Mucosa of rectum (tissue), 2 donors: ENCODE measurements at regions not wholly inside any gene's neighbourhood (a gene's known extent, or its start where the extent isn't known, plus 50 kb on each side); places are given as distances from the start of the nearest gene placed in this dataset.

Source experiments
- H3K27ac ChIP-seq, 2 donors: one replicate each; pipeline ENCODE4 v1.7.0; 2013; ENCODE audit warnings: inconsistent platforms in 2 of 2, low read depth in 2 of 2, low read length in 2 of 2
- H3K27me3 ChIP-seq, 2 donors: one replicate each; pipeline ENCODE4 v1.7.0; 2013; ENCODE audit warnings: low read length in 2 of 2; ENCODE audit not compliant: control insufficient read depth in 2 of 2, insufficient read depth in 2 of 2
- H3K36me3 ChIP-seq, 2 donors: one replicate each; pipeline ENCODE4 v1.7.0; 2013; ENCODE audit warnings: low read length in 2 of 2; ENCODE audit not compliant: control insufficient read depth in 2 of 2, insufficient read depth in 2 of 2
- H3K4me1 ChIP-seq, 2 donors: one replicate each; pipeline ENCODE4 v1.7.0; 2013; ENCODE audit warnings: low read length in 2 of 2, mild to moderate bottlenecking in 1 of 2; ENCODE audit not compliant: control insufficient read depth in 2 of 2, insufficient read depth in 2 of 2
- H3K4me3 ChIP-seq, 2 donors: one replicate each; pipeline ENCODE4 v1.7.0; 2013; ENCODE audit warnings: low read length in 2 of 2
- H3K9ac ChIP-seq, 2 donors: one replicate each; pipeline ENCODE4 v1.7.0; 2013; ENCODE audit warnings: low read length in 2 of 2, low read depth in 1 of 2, mild to moderate bottlenecking in 1 of 2
- H3K9me3 ChIP-seq, 2 donors: one replicate each; pipeline ENCODE4 v1.7.0; 2013; ENCODE audit warnings: low read length in 2 of 2; ENCODE audit not compliant: control insufficient read depth in 2 of 2
- donor health status: healthy.
- donor health status: Normal muscosa, but diverticular disease.

- Histone ChIP-seq H3K4me3 (peak overlapping the region in 1 of 2 donors; percentile 37), H3K36me3 (no peaks in the 10 kb centered on the region), H3K9ac (no peak overlapping the region), H3K9me3 (no peaks in the 10 kb centered on the region), H3K27me3 (no peaks in the 10 kb centered on the region), H3K27ac (no peak overlapping the region), H3K4me1 (no peaks in the 10 kb centered on the region)
These were observed 509.1 kb downstream of the RSL24D1 start for GRCh38 chr15:54687628-54688027.
